ENCODE measurements at regions not wholly inside any gene's neighbourhood (a gene's known extent, or its start where the extent isn't known, plus 50 kb on each side); places are given as distances from the start of the nearest gene placed in this dataset.
"Not testable (repeated sequence)": the region's sequence is repeated elsewhere in the genome, so short reads cannot be mapped to it uniquely, and the experiment has no call there.

DNA sequence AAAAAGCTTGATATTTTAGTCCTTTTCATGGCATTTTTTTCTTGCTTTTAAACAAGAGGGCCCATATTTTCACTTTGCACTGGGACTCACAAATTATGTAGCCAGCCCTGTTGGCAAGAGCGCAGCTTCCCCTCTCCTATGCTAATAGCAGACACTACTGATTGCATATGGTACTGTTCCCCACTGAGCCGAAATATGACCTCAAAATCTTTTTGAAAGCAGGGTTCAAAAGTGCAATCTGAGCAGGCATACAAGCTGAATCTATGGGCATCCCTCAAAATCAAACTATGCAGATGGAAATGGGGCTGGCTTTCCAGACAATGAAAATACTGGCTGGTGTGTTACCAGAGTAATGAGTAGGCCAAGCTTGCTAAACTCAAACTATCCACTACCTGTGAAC, 225.2 kb upstream of the SETMAR start:
- no peak for DNase-seq

DNA sequence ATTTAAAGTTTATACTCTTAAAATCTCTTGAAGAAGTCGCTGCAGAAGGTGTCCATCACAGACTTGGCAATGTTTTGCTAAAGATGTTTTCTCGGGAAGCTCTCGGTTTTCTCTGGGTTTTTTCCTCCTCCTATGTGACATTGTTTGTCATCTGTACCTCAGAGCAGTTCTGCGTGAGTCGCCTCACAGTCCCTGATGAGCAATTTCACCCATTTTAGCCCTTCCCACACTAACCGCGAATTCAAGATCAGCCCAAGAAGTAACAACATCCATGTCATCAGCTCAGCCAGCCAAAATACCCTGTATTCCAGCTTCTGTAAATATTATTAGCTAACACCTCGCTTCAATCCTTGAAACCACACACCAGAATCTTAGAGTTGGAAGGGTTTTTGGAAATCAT, 224.3 kb upstream of the SETMAR start:
- no peak for DNase-seq

DNA sequence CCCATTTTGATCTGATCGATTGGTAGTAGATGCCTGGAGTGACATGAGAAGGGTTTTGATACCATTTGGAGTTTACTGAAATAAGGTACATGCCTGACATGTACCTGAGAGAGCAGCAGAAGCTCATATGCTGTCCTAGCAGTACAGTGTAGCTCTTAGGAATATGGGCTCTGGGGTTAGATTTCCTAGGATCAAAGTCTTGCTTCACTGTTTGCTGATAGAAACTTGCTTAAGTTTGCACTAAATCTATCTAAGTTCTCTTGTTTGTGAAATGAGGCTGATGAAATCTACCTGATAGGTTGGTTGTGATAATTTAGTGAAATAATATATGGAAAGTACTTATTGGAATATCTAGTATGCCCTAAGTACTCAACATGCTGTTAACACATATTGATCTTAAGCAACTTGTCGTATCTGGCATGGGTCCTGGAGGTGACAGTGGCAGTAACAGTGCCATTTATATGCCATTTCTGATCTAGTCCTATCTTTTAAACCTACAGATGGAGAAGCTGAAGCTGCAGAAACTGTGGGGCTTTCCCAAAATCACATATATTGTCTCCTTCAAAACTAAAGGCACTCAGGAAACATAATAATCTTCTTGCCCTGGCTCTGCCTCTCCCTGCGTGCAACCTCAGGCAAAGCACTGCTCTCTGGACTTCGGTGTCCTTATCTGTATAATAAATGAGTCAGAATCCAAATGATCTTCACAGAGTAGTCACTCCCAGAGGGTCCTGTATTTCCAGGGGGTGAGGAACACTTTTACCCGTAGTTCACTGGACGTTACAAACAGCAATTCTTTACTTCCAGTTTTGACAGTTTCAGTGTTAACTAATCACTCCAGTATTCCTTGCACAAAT, 223.6 kb upstream of the SETMAR start:
- no peak for DNase-seq

DNA sequence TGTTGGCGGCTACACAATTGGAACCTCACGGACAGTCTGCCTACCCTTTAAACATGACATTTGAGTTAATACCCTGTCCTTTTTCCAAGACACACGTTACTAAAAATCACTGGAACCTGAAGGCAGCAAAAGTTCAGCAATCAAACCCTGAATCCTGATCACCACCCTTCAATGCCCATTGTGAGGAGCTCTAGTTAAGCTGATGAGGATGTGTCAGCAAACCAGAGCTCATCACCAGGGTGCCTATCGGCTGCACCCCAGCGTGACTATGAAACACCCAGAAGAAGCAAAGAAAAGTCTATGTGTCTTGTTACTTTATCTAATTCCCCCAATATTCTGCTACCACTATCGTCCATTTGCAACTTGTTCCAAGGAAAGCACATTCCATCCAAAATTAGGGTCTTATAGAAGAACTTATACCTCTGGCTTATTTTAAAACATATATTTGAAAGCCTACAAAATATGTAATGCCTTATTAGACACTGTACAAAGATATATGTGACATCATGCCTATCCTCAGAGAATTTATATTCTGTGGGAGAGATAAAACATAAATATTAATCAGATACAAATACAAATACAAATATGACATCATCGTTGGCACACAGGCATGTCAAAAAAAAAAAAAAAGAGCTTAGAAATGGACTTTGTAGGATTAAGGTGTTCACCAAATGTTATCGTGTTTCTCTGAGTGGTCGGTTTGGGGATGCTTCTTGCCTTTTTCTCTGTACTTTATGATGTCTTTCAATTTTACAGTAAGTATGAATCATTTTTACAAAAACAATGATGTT, 219.7 kb upstream of the SETMAR start:
- DNase-seq = no peak

DNA sequence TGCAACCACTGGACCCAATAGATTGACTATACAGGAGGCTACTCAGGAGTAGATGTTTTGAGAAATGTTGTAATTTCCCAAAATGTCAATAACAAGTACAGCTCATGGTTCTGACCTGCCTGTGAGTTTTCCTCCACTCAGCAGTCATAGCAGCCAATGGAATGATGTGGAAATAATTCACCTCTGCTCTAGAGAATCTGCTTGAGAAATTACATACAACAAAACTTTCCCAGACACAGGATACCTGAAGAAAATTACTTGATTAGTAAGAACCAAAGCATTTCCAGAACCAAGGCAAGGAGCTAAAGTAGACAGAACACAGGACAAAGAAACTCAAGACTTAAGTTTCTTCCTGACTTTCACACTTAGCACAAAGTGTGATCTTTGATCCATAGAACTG, 218.9 kb upstream of the SETMAR start:
- no peak for DNase-seq

DNA sequence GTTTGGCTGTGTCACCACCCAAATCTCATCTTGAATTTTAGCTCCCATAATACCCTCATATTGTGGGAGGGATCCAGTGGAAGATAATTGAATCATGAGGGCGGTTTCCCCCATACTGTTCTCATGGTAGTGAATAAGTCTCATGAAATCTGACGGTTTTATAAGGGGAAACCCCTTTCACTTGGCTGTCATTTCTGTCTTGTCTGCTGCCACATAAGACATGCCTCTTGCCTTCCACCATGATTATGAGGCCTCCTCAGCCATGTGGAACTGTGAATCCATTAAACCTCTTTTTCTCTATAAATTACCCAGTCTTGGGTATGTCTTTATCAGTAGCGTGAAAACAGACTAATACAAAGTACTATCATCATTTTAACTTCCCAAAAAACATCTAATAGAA, 216.5 kb upstream of the SETMAR start:
- not testable (repeated sequence) for DNase-seq

DNA sequence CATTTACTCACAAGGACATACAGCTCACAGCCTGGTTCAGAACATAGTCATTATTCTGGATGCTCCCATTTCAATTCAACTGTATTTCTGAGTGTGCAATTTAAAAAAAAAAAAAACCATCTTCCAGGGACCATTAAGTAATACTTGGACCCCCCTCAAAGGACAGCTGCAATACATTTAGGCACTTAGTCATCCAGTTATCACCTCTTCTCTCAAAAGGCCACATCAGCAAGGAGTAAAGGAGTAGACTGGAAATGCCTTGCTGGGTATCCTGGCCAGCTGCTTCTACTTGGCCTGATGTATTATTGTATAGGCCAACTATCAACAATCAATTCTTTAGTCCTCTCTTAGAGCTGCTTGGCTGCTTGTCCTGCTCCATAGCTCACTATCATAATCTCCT, 211.4 kb upstream of the SETMAR start:
- no peak for DNase-seq

DNA sequence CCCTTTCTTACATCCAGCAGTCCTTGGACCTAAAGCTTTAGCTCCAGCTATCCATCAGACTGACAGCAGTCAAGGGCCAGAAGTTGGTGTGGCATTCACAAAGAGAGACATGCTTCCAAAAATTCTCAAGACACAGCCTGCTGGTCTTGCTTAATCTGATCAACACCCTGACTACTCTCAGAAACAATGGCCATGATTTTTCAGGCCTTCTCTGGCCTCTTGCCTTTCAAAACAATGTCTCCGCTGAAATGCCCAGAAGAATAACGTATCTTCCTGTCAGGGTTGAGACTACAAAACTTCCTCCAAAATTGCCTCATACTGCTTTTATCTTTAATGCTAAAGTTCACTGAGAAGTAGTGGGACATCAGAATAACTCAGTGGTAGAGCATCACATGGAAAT, 205.4 kb upstream of the SETMAR start:
- DNase-seq = no peak

DNA sequence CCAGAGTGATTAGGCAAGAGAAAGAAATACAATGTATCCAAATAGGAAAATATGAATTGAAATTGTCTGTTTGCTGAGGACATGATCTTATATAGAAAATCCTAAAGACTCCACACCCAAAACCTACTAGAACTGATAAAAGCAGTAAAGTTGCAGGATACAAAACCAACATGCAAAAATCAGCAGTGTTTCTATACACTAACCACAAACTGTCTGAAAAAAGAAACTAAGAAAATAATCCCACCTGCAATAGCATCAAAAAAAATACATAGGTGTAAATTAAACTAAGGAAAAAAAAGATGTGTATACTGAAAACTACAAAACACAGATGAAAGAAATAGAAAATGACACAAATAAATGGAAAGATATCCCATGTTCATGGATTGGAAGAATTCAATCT, 203.6 kb upstream of the SETMAR start:
- DNase-seq = no peak

DNA sequence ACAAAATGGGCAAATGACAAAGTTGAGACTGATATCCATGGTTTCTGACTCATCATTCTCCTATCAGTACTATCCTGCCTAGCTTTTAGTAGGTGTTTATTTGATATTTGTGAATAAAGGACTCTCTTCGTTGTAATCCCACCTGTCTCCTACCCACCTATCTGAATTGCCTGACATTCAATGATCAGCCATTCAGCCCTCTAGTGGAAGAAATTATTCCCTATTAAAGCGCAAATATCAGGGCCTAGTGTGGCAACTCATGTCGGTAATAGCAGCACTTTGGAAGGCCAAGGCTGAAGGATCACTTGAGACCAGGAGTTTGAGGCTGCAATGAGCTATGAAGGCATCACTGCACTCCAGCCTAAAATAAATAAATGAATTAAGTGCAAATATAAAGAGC, 195.7 kb upstream of the SETMAR start:
- DNase-seq = no peak

DNA sequence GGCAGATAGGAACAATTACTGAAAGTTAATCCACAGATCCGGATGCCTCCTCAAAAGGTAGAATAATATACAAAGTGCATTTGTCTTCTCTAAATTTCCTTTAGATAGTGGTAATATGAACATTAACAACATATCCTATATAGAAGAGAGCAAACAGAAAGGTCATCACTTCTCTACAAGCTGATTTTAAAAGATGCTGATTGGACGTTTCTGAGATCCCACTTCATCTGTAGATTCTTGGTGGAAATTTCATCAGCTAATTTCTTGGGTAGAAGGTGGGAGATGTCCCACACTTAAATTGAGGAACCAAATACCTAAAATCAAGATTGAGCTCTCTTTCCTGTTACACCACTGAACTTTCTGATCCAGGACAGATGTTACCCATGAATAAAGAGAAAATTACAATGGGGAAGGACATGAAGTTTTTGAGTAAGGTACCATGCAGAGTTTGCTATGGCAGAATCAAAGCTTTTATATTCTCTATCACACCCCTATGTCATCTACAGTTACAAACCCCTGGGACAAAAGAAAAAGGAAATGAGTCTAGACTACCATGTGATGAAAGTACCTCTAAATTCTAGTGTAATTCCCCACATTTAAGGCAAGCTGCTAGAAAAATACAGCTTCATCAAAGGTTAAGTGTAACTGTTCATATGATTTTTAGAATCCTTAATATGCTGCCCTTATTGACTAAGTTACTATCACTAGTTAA, 189.2 kb upstream of the SETMAR start:
- no peak for DNase-seq

DNA sequence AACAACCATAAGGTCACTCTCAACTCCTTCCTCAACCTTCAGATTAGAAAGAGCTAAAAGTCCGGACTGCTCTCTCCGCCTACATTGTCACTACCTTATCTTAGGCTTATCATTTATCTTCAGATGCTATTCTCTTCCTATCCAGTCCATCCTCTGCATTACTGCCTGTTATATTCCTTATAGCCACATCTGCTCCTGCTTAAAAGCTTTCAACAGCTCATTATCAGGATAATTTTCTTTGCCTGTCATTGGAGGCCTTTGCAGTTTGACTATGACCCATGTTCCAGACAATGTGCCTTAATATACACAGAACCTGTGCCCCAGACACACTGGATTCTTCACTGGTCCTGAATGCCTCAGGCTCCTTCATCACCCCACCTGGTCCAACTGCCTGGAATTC, 184.1 kb upstream of the SETMAR start:
- DNase-seq = no peak

DNA sequence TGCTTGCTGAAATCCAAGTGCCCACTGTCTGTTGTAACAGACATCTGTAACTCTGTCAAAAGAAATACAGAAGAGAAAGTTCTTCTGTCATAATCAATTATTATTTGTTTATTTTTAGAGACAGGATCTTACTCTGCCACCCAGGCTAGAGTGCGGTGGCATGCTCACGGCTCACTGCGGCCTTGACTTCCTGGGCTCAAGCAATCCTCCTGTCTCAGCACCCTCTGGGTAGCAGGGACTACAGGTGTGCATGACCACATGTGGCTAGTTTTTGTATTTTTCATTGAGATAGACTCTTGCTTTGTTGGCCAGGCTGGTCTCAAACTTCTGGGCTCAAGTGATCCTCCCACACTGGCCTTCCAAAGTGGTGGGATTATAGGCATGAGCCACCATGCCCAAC, 177.6 kb upstream of the SETMAR start:
- DNase-seq = no peak

DNA sequence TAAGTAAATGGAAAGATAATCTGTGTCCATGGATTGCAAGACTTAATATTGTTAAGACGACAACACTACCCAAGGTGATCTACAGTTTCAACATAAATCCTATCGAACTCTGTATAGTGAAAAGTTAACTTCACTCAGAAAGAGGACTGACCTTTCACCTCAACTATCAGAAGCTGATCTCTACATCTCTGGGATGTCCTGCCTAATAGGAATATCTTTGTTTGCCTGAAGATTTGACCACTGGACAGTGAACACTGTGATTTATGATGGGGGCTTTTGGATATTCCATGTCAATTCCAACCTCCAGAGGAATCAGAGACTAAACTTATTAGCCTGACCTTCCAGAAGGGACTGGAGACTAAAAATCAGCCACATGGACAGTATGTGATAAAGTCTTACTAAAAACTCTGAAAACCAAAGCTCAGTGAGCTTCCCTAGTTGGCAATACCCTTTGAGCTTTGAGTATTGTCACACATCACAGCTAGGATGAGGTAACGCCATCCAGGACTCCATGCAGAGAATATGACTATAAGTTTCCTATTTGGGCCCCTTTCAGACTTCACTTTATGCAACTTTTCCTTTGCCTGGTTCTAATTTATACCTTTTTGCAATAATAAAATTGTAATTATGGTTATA, 164.9 kb upstream of the SETMAR start:
- DNase-seq = no peak

DNA sequence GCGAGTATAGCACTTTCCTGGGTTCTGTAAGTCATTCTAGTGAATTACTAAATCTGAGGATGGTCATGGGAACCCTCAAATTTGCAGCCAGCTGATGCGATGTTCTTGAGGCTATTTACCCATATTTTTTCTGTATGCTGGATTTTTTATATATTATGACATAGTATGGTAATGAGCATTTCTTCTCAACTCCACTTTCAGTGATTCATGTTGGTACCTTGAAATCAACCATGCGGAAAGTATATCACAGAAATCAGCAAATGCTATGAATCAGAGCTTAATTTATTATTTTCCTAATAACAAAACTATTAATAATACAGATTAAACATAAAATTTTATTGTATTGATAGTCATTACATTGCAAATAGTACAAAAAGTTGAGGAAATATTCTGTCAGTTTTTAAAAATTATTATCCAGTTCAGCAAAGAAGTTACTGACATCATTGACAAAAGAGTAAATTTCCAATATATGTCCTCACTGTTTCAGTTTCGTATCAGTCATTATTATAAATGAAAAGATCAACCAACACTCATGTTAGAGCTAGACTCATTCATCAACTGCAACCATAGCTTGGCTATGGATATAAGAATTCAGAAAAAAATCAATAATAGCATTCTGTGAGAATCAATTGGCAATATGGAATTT, 164.3 kb upstream of the SETMAR start:
- no peak for DNase-seq

DNA sequence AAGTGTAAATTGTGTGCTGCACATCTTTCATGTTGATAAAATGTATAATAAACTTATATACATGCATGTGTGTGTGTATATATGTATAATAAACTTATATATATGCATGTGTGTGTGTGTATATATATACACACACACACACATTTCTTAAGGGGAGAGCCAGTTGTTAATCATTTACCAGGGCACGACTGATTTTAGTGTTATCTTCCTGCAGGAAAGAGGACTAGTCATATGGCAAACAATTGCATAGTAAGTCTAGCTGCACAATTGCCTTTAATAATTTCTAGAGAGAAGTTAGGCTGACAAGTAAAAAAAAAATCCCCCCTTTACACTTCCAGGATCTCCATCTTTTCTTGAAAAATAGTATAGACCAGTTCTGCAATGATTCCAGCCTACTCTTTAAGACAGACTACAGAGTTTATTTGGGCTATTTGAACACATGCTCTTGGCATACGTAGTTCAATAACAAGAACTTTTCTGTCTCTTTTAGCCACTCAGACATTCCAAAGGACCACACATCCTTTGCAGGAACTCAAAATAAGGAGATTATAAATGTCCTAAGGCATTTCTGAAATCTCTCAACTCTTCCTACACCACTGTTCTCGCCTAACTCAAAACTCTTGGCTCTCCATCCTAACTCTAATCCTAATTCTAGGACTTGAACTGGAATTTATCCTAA, 163.6 kb upstream of the SETMAR start:
- no peak for DNase-seq

DNA sequence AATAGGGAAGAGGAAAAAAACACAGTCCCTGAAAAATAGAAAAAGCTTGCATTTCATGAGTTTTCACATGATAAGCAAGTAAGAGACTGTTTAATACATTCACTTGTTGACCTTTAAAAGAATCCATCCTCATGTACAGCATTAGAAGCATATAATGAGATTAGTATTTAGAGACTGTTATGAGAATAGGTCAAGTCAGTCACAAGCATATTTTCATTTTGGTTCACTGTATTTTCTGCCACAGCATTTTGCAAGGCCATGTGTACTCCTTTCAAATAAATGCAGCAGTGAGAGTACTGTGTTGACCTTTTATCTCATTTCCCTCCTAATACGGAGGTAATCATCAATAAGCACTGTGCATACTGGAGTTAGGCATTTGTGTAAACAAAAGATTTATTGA, 162.2 kb upstream of the SETMAR start:
- no peak for DNase-seq

DNA sequence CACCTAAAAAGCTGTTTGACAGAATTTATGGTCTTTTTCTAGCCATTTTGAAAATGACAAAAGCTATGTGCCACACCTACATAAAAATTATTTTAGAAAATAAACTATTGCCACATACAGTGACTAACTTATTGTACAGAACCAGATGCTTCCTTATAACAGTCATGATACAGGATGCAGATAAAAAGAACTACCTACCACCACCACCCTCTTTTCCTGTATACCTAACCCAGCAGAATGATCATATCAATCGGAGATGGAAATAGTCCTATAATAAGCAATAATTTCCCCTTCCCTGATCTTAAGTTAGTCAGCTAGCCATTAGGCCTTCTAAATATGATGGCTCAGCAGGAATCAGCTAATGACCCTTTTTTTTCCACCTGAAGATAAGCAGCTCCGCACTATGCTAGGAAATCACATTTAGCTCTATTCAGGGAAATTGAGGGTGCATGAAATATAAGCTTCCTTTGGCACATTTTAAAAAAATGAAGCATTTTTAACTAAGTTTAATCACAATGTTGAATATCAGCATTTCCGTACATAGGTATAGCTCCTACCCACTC, 155.5 kb upstream of the SETMAR start:
- no peak for DNase-seq

DNA sequence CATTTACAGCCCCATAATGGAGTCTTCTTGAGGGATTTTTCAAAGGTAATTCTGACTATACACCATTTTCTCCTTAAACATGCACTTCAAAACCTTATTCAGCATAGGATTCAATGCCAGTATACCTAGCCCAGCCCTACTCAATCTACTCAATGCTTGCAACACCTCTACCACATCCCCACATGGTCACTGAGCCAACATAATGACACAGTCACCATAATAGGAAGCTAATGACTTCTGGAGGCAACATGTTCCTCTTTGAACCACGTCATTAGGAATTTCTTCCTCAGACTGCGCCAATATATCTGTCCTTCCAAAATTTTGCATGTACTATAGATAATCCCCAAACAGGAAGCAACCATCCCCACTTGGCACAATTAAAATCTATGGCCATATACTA, 153.9 kb upstream of the SETMAR start:
- DNase-seq = no peak

DNA sequence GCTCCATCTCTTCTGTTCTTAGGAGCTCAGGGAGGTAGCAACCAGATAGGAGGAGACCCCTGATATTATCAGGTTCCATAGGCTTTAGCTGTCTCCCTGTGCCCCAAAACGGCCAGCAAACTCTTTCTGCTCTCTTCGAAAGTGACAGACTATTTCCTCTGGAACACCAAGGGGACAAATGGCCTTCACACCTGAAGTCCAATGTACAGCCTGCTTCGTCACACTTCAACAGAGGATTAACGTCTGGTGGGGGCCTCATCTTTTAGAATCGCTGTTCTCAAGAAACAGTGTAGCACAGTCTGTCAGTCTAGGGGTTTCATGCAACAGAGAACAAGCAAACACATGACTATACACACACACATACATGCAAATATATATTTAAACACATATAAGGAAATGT, 152.4 kb upstream of the SETMAR start:
- no peak for DNase-seq

DNA sequence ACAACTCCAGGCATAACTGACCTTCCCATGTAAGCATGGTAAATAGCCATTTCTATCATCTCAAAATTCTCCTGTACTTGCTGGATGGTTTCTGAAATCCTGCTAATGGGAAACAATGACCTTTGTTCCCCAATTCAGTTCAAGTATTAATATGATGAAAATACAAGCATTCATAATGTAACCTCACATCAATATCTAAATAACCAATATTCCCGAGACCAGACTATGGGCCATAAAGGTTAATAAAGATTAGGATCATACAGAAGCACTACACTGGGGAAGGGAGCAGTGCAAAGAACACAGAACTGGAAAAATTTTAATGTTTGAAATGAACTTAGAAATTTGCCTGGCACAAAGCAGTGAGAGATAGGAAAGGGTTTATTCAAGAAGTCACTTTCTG, 151.3 kb upstream of the SETMAR start:
- no peak for DNase-seq

DNA sequence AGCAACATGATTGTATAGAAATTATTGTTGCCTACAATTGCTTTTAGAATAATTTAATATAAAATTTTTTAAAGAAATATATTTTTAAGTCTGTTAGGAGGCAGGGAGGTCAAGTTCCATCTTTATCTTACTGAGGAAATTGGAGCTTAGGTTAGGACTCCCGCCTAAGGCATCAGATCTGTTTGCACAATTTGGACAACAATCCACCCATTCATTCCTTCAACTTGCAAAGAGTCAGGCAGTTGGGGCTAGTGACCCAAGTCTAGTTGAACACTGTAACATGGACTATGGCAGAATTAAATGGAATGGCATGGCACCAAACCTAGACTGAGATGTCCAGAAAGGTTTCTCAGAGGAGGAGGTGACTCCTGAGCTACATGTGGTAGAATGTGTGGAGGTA, 149.4 kb upstream of the SETMAR start:
- no peak for DNase-seq
